ENCODE measurements at regions not wholly inside any gene's neighbourhood (a gene's known extent, or its start where the extent isn't known, plus 50 kb on each side); places are given as distances from the start of the nearest gene placed in this dataset.

DNA sequence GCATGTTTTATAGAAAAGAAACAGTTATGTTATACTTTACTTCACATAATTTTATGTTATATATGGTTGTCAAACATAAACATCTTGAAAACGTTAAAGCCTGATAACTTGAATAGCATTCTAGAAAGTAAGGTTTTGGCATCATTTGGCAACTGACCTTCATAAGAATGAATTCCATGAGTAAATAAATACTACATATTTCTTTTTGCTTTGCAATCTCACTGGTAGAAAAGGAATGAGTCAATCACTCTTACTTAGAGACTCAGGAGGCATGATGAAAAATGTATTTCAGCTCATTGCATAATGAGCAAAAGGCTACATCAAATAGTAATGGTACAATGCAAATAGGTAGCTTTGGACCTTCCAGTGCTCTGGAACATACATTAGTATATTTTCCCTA lies 1381.9 kb downstream of the EFNB2 start:
- DNase-seq (ENCODE audit: low read depth, low spot score): no peak

DNA sequence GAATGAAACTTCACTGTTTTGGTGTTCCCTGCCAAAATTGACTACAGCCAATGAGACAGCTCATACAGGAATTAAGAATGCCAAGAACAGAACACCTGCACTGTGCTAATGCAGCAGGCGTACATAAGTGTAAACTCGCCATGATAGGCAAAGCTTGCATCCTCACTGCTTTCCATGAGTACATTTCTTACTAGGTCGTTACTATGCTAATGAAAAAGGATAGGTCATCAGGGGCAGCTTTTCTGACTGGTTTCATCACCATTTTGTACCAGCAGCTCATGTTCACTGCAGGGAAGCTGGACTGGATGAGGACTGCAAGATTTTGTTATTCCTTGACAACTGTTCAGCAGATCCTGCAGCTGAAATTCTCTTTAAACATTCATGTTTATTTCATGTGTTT lies 1383.8 kb downstream of the EFNB2 start:
- no peak for DNase-seq (ENCODE audit: low read depth, low spot score)

DNA sequence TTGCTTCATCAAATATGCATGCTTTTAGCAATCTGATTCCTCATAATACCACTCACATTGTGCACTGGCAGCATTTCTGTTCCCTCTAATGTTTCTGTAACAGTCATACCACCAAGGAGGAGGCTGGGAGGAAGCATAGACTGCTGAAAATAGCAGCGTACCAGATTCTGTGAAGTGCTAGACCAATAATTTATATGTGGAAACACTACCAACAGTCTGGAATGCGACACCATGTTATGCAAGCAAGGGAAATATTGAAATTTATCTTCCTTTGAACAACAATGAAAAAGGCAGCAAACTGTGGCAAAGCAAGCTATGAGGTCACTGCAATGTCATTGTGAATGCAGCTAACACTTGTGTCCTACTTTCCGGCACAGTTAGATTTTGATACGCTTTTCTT lies 1388.0 kb downstream of the EFNB2 start:
- no peak for DNase-seq (ENCODE audit: low read depth, low spot score)

DNA sequence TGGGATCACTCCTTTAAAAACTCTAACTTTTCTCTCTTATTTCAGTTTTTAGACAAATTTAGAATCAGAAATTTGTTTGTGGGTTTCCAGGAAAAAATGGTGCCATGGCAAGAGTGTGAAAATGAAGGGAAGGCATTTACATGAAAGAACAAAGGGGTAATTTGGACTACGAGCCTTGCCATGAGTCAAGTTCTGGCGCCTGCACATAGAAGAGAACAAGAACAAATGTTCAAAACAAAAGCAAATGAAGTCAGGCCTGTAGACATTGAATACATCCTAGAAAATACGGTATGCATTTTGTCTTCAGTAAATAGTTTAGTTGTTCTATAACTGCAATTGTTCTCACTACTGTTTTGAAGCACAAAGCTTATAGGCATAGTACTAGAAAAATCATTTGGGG lies 1390.5 kb downstream of the EFNB2 start:
- no peak for DNase-seq (ENCODE audit: low read depth, low spot score)

DNA sequence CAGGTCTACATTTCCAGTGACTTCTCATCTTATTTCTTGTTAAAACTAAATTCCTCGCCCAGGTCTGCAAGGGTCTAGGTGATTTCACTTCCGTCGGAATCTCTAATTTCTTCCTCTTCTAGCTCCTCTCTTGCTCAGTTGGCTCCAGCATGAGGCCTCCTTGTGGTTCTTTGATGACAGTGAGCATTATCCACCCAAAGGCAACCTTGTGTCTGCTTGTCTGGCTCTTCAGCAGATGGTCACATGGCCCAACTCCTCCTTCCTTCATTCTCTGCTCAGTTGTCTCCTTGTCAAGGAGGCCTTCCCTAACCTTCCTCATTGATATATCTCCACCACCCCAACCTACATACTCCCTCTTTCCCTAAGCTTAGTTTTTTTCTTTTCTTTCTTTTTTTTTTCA lies 1391.4 kb downstream of the EFNB2 start:
- DNase-seq (ENCODE audit: low read depth, low spot score): no peak

DNA sequence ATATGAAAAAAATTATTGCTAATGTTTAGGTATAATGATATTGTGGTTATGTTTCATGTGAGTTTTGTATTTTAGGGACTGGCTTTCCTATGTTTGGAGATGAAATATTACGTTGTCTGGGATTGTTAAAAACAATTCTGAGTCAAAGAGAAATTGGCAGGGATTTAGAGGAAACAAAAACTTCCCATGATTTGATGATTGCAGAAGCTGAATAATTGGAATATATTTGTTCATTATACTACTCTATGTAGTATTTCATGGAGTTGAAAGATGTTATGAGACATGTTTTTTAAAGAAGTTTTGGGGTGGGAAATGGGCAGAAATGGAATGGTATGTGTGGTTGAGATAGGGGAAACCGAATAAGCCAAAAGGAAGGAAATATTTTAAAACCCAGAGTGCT lies 1392.9 kb downstream of the EFNB2 start:
- no peak for DNase-seq (ENCODE audit: low read depth, low spot score)

DNA sequence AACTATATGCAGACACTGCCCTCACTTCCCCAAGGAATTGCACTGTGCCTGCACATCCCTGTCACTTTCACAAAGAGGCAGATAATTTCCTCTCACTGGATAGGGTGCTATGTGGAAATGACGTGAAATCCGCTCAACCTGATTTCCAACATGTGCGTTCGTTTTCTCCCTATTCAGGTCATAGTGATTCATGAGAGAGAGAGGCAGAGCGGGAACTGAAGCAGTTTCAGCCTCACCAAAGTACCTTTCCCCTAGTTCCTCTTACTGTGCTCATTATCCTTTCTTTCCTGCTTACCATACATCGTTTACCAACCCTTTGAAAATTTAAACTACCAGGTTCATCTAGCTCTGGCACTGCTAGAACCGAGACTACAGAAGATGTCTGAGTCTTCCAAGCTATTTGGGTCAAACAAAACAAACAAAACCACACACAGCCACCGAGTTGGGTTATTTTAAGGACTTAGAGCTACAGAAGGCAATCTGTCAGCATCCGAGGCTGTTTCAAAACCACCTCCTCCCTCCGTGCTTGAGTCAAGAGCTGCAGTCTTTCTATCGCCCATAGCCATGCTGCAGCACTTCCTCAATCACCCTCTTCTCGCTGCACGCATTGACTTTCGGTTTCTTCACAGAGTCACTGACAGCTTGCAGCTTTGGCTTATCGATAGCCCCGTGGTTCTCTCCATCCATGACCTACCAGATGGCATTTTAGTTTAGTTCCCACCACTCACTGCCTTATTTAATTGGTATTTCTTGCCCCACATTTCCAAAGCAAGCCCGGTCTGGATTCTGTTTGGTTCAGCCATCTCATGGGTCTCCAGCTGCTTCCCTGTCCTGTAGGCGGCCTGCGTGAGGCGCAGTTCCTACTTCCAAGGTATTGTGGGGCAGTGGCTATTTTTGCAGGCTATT lies 1395.8 kb downstream of the EFNB2 start:
- DNase-seq (ENCODE audit: low read depth, low spot score): peak; percentile 29

DNA sequence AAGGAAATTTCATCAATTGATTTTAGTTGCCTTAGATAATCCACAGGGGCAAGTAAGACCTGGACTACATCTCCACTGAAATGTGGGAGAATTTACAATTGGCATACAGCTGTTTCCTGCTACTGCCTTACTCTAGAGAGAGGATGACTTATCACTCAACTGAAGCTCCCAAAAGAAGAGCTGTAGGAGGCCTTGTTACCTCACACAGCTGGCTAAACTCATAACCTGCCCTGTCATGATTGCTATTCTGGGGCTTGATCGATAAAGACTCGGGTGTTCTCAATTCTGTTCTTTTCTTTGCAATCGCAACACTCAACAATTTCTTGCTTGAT lies 1396.4 kb downstream of the EFNB2 start:
- DNase-seq (ENCODE audit: low read depth, low spot score): no peak

DNA sequence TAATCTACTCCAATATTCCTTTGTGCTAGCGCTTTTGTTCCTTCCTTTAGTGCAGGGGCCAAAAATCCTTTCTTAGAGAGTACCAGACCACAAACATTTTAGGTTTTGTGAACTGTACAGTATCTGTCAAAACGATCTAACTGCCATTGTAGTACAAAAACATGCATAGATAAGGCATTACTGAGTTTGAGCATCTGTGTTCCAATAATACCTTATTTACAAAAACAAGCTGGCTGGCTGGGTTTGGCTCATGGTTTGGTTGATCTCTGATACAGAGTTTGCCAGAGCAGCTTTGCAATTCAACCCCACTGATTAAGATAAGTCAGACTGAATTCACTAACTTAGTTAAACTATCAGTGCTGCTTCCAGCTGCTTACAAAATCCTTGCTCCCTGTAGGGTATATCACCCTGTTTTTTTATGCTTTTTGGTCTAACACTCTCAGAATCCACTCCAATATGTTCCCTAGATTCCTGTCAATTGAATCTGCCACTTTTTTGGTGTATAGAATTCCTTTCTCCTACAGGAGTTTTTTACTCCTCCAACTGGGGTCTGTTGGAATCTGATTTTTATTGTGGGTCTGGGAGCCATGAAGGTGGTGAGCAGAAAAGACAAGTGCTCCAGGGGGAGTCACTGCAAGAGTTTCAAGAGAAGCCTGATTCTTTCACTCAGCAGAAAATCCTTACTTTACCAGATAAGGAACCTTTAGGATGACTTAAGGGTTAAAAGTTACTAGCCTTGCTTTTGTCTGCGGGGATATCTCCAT lies 1399.4 kb downstream of the EFNB2 start:
- DNase-seq (ENCODE audit: low read depth, low spot score): no peak

DNA sequence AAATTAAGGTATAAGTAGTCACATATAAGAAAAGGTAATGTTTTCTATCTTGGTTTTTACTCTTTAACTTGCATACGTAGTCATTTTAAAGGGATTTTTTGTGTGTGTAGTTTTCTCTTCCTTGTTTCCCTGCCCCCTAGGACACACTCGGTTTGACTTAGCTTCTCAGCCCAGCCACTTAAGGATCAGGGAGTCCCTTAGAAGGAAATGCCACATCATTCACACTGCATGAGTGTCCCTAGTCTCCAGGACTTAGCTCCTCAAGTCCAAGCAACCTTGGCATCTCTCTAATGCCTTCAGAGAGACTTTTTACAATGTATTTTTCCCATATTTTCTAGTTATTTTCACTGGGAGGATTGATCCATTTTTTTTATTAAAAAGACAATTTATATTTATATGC lies 1407.7 kb downstream of the EFNB2 start:
- no peak for DNase-seq (ENCODE audit: low read depth, low spot score)

DNA sequence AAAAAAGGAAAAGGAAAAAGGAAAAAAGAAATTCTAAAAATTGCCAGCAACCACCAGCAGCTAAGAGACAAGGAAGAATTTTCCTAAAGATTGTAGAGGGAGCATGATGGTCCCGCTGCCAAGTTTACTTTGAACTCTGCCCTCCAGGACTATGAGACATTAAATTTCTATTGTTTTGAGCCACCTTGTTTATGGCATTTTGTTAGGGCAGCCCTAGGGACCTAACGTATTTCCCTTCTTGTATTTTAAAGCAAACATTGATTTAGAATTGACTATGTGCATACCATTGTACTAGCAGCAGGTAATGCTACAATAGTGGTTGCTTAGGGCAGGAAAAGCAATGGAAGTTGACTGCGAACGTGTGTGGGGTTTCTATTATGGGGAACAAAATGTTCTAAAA lies 1414.2 kb downstream of the EFNB2 start:
- no peak for DNase-seq (ENCODE audit: low read depth, low spot score)

DNA sequence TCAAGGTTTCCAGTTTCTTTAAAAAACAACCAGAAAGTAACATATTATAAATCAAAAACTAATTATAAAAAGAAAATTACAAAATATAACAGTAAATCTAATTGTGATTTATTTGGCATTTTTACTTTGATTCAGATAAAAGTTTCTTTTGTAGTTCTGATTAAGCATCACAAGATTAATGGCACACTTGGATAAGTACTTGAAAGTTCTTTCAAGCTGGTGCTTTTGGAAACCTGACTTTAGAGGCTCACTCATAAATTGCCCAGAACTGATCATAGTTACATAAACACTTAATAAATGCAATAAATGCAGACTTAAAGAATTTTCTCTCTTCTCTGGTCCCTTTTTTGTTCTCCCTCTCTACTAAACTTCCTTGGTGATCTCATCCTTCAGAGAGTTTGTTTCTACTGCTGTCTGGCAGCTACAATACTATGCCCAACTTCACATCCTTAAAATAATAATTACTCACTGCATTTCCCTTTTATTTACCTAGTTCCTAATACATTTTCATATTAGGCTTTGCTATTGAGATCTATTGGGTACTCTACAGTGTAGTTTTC lies 1417.0 kb downstream of the EFNB2 start:
- no peak for DNase-seq (ENCODE audit: low read depth, low spot score)

DNA sequence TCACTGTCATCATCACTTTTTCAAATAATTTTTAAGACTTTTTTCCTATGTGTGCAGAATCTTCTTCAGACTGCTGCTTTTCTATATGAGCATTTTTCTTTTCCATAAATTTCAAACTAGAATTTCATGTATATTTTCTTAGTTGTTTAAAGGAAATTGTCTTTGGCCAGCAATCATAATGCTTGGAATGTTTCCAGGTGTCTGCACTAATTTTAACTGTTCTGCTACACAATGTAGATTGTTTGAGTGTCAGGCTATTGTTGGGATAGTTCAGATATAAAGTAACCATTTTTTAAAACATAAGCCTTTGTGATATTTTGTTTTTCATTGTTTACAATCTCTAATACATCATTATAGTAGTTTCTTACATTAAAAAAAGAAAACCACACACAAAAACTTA lies 1418.5 kb downstream of the EFNB2 start:
- DNase-seq (ENCODE audit: low read depth, low spot score): no peak

DNA sequence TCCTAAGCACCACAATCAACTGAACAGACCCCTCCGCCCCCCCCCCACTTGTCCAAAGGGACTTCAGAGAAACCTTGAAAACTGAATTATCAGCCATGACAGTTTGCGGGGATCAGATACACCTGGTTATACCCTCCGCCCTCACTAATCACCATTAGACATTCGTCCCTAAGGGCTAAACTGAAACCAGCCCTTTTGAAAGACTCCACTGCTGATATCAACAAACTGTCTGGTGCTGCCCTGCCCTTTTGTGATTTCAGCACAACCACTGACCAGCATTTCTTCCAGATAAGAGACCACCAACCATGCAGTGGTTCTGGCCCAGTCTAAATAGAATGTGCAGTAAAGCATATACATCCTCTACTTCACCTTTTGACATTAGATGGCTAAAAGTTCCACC lies 1422.9 kb downstream of the EFNB2 start:
- DNase-seq (ENCODE audit: low read depth, low spot score): no peak

DNA sequence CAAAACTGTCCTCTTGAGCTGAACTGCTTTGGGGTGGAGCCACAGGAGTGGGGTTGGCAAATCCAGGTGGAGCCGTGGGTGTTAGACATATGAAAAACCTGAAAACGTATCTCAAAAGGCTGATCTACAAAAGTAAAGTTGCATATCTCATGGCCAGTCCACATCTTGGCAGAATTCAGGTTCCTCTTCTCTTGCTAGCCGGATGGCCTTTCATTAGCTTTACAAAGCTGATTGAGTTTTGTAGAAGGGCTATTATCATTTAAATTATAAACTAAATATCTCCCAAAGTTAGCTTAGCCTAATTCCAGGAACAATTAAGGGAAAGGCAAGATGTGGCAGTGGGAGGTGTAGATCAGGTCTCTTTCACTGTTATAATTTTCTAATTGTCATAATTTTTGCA lies 1427.7 kb downstream of the EFNB2 start:
- DNase-seq (ENCODE audit: low read depth, low spot score): no peak

DNA sequence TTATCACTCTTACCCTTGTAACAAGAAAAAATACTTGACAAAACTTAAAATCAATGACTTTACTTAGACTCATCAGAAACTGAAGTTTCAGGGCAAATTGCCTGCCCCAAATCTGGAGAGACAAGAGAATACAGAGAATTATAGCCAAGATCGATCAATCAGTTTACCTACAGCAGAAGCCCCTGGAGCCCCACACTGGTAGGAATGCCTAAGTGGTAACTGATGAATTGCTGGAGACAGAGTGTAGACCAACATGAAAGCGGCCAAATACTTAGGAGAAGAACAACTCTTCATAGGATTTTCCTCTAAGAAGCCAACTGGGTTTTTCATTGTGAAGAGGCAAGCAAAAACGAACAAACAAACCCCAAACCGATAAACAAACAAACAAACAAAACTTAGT lies 1430.0 kb downstream of the EFNB2 start:
- DNase-seq (ENCODE audit: low read depth, low spot score): no peak

DNA sequence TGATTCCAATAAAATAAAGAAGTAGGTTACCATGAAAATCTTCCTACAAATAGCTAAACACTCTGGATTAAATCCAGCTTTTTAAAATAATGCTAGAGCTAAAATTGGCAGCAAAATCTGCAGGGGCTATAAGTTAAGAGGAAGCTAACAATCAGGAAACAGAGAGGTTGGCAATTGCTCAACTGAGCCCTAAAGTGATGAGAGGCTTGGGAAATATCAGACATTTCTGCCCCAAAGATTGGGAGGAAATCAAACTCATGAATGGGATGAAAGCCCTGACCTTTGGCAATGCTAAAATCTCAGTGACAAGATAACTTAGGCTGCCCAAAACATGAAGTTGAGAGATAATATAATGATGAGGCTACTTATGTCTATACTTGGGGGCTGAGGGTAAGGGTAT lies 1437.9 kb downstream of the EFNB2 start:
- DNase-seq (ENCODE audit: low read depth, low spot score): no peak

DNA sequence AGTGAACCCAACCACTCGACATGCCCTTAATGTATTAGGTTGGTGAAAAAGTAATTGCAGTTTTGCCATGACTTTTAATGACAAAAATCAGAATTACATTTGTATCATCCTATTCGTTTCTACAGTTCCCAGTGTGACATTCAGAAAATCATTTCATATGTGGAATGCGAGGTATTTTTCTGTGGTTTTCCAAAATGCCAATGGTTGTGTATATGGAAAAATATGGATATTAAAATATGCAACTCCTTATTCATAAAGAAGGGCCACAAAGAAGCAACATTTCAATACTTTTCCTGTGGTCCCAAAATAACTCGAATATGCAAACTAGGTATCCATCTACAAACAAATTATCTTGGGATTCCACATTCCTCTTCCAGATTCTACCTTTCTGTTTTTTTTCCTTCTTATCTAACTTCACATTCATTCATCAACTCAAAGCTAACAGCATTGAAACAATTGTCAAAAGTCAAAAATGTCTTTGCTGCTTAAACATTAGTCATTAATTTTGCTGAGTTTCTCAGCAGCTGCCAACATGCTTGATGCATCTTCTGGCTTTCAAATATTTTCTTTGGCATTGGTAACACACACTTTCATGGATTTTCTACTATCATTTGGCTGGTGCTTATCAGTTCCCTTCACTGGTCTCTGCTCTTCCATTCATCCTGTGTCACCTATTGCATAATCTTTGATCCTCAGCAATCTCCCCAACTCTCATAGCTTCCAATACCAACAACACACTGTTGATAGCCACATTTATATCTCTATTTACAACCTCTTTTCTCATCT lies 1445.4 kb downstream of the EFNB2 start:
- no peak for DNase-seq (ENCODE audit: low read depth, low spot score)

DNA sequence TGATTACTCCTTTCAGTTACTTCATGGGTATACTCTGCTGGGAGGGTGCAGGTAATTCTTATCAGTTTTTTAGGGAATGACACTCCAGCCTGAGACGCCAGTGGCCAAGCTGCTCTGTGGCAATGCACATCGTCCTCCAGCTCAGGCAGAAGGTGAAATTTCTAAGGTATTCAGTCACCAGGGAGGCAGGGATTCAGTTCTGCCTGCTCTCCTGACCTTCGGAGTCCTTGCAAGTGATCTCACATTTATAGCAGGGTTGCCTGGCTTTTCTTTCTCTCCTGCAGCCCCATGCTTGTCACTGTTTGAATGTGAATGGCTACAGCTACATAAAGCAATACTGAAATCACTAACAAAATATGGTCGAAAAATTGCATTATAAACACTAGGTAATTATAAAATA lies 1447.5 kb downstream of the EFNB2 start:
- DNase-seq (ENCODE audit: low read depth, low spot score): no peak

DNA sequence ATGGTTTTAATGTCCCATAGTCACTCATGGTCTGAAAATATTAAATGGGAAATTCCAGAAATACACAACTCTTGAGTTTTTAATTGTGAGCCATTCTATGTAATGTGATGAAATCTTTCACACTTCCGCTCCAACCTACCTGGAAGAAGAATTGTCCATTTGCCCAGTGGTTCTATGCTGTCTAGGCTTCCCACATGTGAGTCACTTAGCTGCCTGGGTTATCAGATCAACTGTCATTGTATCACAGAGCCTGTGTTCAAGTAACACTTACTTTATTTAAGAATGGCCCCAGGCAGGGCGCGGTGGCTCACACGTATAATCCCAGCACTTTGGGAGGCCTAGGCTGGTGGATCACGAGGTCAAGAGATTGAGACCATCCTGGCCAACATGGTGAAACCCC lies 1450.5 kb downstream of the EFNB2 start:
- DNase-seq (ENCODE audit: low read depth, low spot score): no peak

DNA sequence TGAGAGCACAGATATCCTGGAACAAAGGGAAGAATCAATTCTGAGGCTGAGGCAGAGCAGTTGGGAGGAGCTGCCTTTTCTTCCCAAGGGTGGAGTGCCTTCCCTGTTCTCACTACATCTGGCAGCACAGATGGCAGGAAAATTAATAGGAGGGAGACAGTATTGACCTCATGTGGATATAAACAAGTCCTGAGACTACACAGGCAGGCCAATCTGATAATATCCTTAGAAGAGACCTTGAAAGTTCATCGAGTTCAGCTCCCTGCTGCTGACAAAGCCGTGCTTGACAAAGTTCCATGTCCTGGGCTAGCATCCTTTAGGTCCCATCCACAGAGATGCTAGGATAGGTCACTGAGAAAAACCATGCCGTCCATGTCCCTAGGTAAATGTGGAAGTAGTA lies 1451.5 kb downstream of the EFNB2 start:
- no peak for DNase-seq (ENCODE audit: low read depth, low spot score)

DNA sequence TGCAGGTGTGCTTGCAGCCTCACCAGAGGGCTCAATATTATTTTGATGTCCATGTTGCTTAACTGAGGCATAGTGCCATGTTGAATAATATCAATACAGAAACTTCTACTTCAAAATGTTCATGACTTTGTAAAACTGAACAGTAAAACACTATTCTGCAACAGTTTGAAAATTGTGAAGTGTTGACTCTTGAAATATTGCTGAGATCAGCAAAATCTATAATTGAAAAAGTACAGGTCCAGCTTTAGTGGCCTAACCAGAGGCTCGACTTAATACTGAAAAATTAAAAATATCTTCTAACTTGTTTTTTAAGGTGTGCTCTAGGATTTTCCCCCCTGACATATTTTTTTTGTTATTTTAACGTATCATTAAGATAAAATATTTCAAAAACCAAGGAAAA lies 1460.7 kb downstream of the EFNB2 start:
- DNase-seq (ENCODE audit: low read depth, low spot score): no peak
